HEK293 (cell line): ENCODE measurements at regions not wholly inside any gene's neighbourhood (a gene's known extent, or its start where the extent isn't known, plus 50 kb on each side); places are given as distances from the start of the nearest gene placed in this dataset.

Experiments used
- CTCF ChIA-PET: fragments of 350-600 bp; formaldehyde crosslinking; extraction: SDS; loops from one replicate; lab custom pipeline; 2021; ENCODE audit warnings: antibody characterized with exemption; lab: Yijun Ruan, JAX
- POLR2A ChIA-PET: fragments of 300-600 bp; formaldehyde crosslinking; extraction: SDS; loops from one replicate; lab custom pipeline; 2020; ENCODE audit warnings: antibody characterized with exemption, inconsistent platforms; lab: Yijun Ruan, JAX
- H3K27ac ChIP-seq: fragments of 200-500 bp; sonication (Bioruptor generic); 2 replicates; pipeline ENCODE4 v1.5.1; 2014; ENCODE audit warnings: low read depth, low read length, control low read depth, inconsistent platforms; ENCODE audit errors: extremely low read depth
- H3K36me3 ChIP-seq, 2 experiments: fragments of 200-500 bp in 1 of 2; sonication (Bioruptor generic) in 1 of 2; 1 replicate in 1 of 2; 2 replicates in 1 of 2; pipeline ENCODE4 v1.5.1; 2014 to 2017; ENCODE audit warnings: inconsistent platforms in 2 of 2, low read length in 2 of 2; ENCODE audit not compliant: control insufficient read depth in 2 of 2, insufficient read depth in 1 of 2
- H3K4me1 ChIP-seq: fragments of 200-500 bp; sonication (Bioruptor generic); 2 replicates; pipeline ENCODE4 v1.5.1; 2014; ENCODE audit warnings: mild to moderate bottlenecking, low read length, inconsistent platforms; ENCODE audit not compliant: control insufficient read depth, insufficient read depth
- H3K4me3 ChIP-seq: 2 replicates; pipeline ENCODE4 v1.5.1; 2011; ENCODE audit warnings: low read depth, mild to moderate bottlenecking, control low read depth, low read length, moderate library complexity
- H3K9me3 ChIP-seq: fragments of 200-500 bp; sonication (Bioruptor generic); 2 replicates; pipeline ENCODE4 v1.5.1; 2014; ENCODE audit warnings: low read depth, low read length, inconsistent platforms; ENCODE audit not compliant: control insufficient read depth, insufficient read depth
- KLF1 ChIP-seq: fragments of 450-650 bp; formaldehyde crosslinking; IDR thresholded peaks from 2 replicates; pipeline ENCODE4 v1.5.1; 2016; ENCODE audit warnings: missing biosample characterization, missing genetic modification characterization
- MYNN ChIP-seq: fragments of 450-650 bp; formaldehyde crosslinking; IDR thresholded peaks from 2 replicates; pipeline ENCODE4 v1.5.1; 2016; ENCODE audit warnings: missing biosample characterization, missing genetic modification characterization, borderline replicate concordance
- PRDM4 ChIP-seq: fragments of 450-650 bp; formaldehyde crosslinking; IDR thresholded peaks from 2 replicates; pipeline ENCODE4 v1.5.1; 2017; ENCODE audit warnings: missing biosample characterization, missing genetic modification characterization
- REPIN1 ChIP-seq: fragments of 450-650 bp; formaldehyde crosslinking; IDR thresholded peaks from 2 replicates; pipeline ENCODE4 v1.5.1; 2017; ENCODE audit warnings: missing biosample characterization, missing genetic modification characterization, low read depth
- ZFHX2 ChIP-seq: fragments of 450-650 bp; formaldehyde crosslinking; conservative IDR thresholded peaks from 2 replicates; pipeline ENCODE4 v1.5.1; 2016; ENCODE audit warnings: missing biosample characterization, missing genetic modification characterization
- ZIC2 ChIP-seq: fragments of 450-650 bp; formaldehyde crosslinking; IDR thresholded peaks from 2 replicates; pipeline ENCODE4 v1.5.1; 2016; ENCODE audit warnings: missing biosample characterization, missing genetic modification characterization
- ZNF146 ChIP-seq: fragments of 450-650 bp; formaldehyde crosslinking; IDR thresholded peaks from 2 replicates; pipeline ENCODE4 v1.5.1; 2016; ENCODE audit warnings: missing biosample characterization, missing genetic modification characterization
- ZNF175 ChIP-seq: fragments of 450-650 bp; formaldehyde crosslinking; IDR thresholded peaks from 2 replicates; pipeline ENCODE4 v1.5.1; 2016; ENCODE audit warnings: missing biosample characterization, missing genetic modification characterization
- ZNF223 ChIP-seq: fragments of 450-650 bp; formaldehyde crosslinking; IDR thresholded peaks from 2 replicates; pipeline ENCODE4 v1.5.1; 2016; ENCODE audit warnings: missing biosample characterization, missing genetic modification characterization
- ZNF26 ChIP-seq: fragments of 450-650 bp; formaldehyde crosslinking; IDR thresholded peaks from 2 replicates; pipeline ENCODE4 v1.5.1; 2016; ENCODE audit warnings: missing biosample characterization, missing genetic modification characterization
- ZNF280C ChIP-seq: fragments of 450-650 bp; formaldehyde crosslinking; IDR thresholded peaks from 2 replicates; pipeline ENCODE4 v1.5.1; 2016; ENCODE audit warnings: missing biosample characterization, missing genetic modification characterization
- ZNF311 ChIP-seq: fragments of 450-650 bp; formaldehyde crosslinking; IDR thresholded peaks from 2 replicates; pipeline ENCODE4 v1.5.1; 2017; ENCODE audit warnings: missing biosample characterization, missing genetic modification characterization, borderline replicate concordance
- ZNF362 ChIP-seq: fragments of 450-650 bp; formaldehyde crosslinking; IDR thresholded peaks from 2 replicates; pipeline ENCODE4 v1.5.1; 2016; ENCODE audit warnings: missing biosample characterization, missing genetic modification characterization
- ZNF423 ChIP-seq: fragments of 450-650 bp; formaldehyde crosslinking; IDR thresholded peaks from 2 replicates; pipeline ENCODE4 v1.5.1; 2016; ENCODE audit warnings: missing biosample characterization, missing genetic modification characterization
- ZNF510 ChIP-seq: fragments of 450-650 bp; formaldehyde crosslinking; IDR thresholded peaks from 2 replicates; pipeline ENCODE4 v1.5.1; 2018; ENCODE audit warnings: mild to moderate bottlenecking, missing genetic modification characterization, missing biosample characterization; ENCODE audit not compliant: insufficient replicate concordance
- ZNF600 ChIP-seq: fragments of 450-650 bp; formaldehyde crosslinking; IDR thresholded peaks from 2 replicates; pipeline ENCODE4 v1.5.1; 2016; ENCODE audit warnings: missing biosample characterization, missing genetic modification characterization
- ZNF704 ChIP-seq: fragments of 450-650 bp; formaldehyde crosslinking; IDR thresholded peaks from 2 replicates; pipeline ENCODE4 v1.5.1; 2016; ENCODE audit warnings: missing biosample characterization, missing genetic modification characterization
- ZNF785 ChIP-seq: fragments of 450-650 bp; formaldehyde crosslinking; IDR thresholded peaks from 2 replicates; pipeline ENCODE4 v1.5.1; 2016; ENCODE audit warnings: missing biosample characterization, missing genetic modification characterization

- no peak overlapping the region for H3K4me3 ChIP-seq
- ChIA-PET CTCF (interaction anchor here (0.5 to 2.0 kb wide), 4 partner anchors 15 to 1519 kb away, joined by 3 to 6 read pairs (median 4); no protein-coding TSS in a partner anchor), POLR2A (no interaction called here)
- no peaks in the 10 kb centered on the region for H3K4me1 ChIP-seq
- no peak overlapping the region for H3K27ac ChIP-seq
- H3K36me3 ChIP-seq: no peaks in the 10 kb centered on the region
- H3K9me3 ChIP-seq: no peaks in the 10 kb centered on the region
- no peak for TF ChIP-seq ZNF146 (tag by site-specific recombination)
- TF ChIP-seq ZNF510: no peak
- no peak for TF ChIP-seq ZNF600 (tag by site-specific recombination)
- no peak for TF ChIP-seq ZFHX2
- no peak for TF ChIP-seq ZNF175 (tag by site-specific recombination)
- TF ChIP-seq ZIC2 (tag by site-specific recombination): no peak
- no peak for TF ChIP-seq PRDM4
- no peak for TF ChIP-seq ZNF280C (tag by site-specific recombination)
- no peak for TF ChIP-seq ZNF423 (tag by site-specific recombination)
- TF ChIP-seq ZNF785 (tag by site-specific recombination): no peak
- TF ChIP-seq ZNF26: no peak
- TF ChIP-seq ZNF362: no peak
- TF ChIP-seq ZNF223 (tag by site-specific recombination): no peak
- TF ChIP-seq KLF1 (tag by site-specific recombination): no peak
- no peak for TF ChIP-seq MYNN (tag by site-specific recombination)
- no peak for TF ChIP-seq REPIN1
- no peak for TF ChIP-seq ZNF311 (tag by site-specific recombination)
- no peak for TF ChIP-seq ZNF704 (tag by site-specific recombination)
Observed at GRCh38 chr20:41889844-41890224, 271.7 kb upstream of the CHD6 start.
